Breast epithelium (tissue), 4 donors: ENCODE measurements at regions not wholly inside any gene's neighbourhood (a gene's known extent, or its start where the extent isn't known, plus 50 kb on each side); places are given as distances from the start of the nearest gene placed in this dataset.

Source experiments
- DNase-seq, 2 donors: peaks; one replicate each; pipeline ENCODE4 v3.0.0-alpha.2; 2019; ENCODE audit warnings: low spot score in 2 of 2
- H3K27ac ChIP-seq, 2 donors: fragments of 200-600 bp; sonication (generic) in 1 of 2; one replicate each; pipeline ENCODE4 v1.5.1; 2016 to 2019; ENCODE audit warnings: mild to moderate bottlenecking in 1 of 2
- H3K27me3 ChIP-seq, 2 donors: fragments of 200-600 bp; sonication (generic) in 1 of 2; one replicate each; pipeline versions ENCODE4 v1.5.1 to v1.6.0; 2017 to 2019; ENCODE audit warnings: control low read depth in 1 of 2, mild to moderate bottlenecking in 1 of 2
- H3K36me3 ChIP-seq: fragments of 200-600 bp; one replicate; pipeline ENCODE4 v1.5.1; 2019
- H3K4me1 ChIP-seq, 2 donors: fragments of 200-600 bp; sonication (generic); one replicate each; pipeline ENCODE4 v1.5.1; 2016 to 2019; ENCODE audit warnings: control low read depth in 1 of 2
- H3K4me3 ChIP-seq, 3 donors: fragments of 200-600 bp; sonication (generic); 1 replicate in 2 of 3; 2 replicates in 1 of 3; pipeline ENCODE4 v1.5.1; 2016 to 2019; ENCODE audit warnings: mild to moderate bottlenecking in 3 of 3, moderate library complexity in 2 of 3
- H3K9me3 ChIP-seq, 2 donors: fragments of 200-600 bp; sonication (generic) in 1 of 2; one replicate each; pipeline ENCODE4 v1.5.1; 2016 to 2019; ENCODE audit warnings: control low read depth in 1 of 2
- POLR2A ChIP-seq: fragments of 450-650 bp; IDR thresholded peaks from one replicate; pipeline ENCODE4 v1.6.1; 2016; ENCODE audit warnings: antibody characterized with exemption, mild to moderate bottlenecking, moderate library complexity
- POLR2AphosphoS5 ChIP-seq, 3 donors: sonication (generic); formaldehyde crosslinking; IDR thresholded peaks; one replicate each; pipeline ENCODE4 v1.6.1; 2017; ENCODE audit warnings: antibody characterized with exemption in 3 of 3
- intact Hi-C: fragments of 100-400 bp; cut with DNase I; formaldehyde crosslinking; loops from one replicate; pipeline ENCODE4 v1.15.1; 2023; ENCODE audit warnings: low total_unique reads
- TF ChIP-seq, protein P1 (sequence below), 3 donors: fragments of 450-650 bp; IDR thresholded peaks; one replicate each; pipeline ENCODE4 v1.5.1; 2016 to 2017; ENCODE audit warnings: antibody characterized with exemption in 3 of 3, mild to moderate bottlenecking in 3 of 3, moderate library complexity in 3 of 3

DNA sequence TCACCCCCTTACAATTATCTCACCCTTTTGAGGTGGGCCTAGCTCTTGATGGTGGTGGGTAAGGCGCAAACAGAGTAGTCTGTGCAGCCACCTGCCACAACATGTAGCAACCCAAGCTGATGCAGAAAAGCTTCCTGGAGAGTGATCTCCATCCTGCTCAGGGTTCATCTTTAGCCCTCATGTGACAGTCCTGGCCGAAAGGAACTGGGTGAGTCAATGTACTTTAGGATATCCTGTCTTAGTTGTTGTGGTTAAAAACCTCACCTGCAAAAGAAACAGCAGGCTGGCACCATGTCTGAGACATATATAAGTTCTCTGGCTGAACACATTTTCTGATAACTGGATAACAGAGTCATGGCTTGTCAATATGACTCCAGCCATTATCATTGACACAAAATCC is 183.5 kb upstream of the CPHXL start:
- Histone ChIP-seq H3K4me1 (no peaks in the 10 kb centered on the region), H3K27ac (no peak overlapping the region), H3K36me3 (no peaks in the 10 kb centered on the region), H3K4me3 (no peak overlapping the region), H3K9me3 (no peaks in the 10 kb centered on the region), H3K27me3 (no peaks in the 10 kb centered on the region)
- intact Hi-C loops, result no loop called here
- TF ChIP-seq POLR2AphosphoS5 (IDR thresholded peaks at IDR 0.05) (no peak), POLR2A (no peak)
- TF ChIP-seq, protein P1, sequence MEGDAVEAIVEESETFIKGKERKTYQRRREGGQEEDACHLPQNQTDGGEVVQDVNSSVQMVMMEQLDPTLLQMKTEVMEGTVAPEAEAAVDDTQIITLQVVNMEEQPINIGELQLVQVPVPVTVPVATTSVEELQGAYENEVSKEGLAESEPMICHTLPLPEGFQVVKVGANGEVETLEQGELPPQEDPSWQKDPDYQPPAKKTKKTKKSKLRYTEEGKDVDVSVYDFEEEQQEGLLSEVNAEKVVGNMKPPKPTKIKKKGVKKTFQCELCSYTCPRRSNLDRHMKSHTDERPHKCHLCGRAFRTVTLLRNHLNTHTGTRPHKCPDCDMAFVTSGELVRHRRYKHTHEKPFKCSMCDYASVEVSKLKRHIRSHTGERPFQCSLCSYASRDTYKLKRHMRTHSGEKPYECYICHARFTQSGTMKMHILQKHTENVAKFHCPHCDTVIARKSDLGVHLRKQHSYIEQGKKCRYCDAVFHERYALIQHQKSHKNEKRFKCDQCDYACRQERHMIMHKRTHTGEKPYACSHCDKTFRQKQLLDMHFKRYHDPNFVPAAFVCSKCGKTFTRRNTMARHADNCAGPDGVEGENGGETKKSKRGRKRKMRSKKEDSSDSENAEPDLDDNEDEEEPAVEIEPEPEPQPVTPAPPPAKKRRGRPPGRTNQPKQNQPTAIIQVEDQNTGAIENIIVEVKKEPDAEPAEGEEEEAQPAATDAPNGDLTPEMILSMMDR (IDR thresholded peaks at IDR 0.05), result no peak
- no peak for DNase-seq

DNA sequence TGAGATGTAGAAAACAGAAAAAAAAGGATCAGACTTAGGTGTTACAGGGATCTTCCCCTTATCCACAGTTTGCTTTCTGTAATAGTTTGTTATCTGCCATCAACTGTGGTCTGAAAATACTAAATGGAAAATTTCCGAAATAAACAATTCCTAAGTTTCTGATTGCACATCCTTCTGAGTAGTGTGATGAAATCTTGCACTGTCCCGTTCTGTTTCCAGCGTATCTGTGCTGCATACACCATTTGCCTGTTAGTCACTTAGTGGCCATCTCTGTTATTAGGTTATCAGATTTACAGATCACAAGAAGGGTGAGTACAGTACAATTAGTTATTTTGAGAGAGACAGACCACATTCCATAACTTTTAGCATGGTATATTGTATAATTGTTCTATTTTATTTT is 185.6 kb upstream of the CPHXL start:
- intact Hi-C loops, result no loop called here
- no peak for DNase-seq
- no peak for TF ChIP-seq POLR2A
- TF ChIP-seq POLR2AphosphoS5 (IDR thresholded peaks at IDR 0.05), result no peak
- TF ChIP-seq, protein P1 (IDR thresholded peaks at IDR 0.05), result no peak

DNA sequence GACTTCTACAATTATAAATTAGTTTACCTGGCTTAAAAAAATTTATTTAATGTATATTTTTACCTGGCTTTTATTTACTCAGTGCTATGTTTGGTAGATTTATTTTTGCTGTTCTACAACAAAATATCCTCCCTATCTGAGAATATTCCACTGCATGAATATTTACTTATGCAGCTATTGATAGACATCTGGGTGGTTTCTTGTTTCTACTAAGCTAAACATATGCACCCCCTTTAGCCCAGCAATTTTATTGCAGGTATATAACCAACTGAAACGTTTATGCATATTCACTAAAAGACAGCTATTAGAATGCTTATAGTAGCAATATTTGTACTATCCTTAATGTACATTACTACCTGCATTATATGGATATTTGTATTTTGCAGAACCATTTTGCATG is 187.7 kb upstream of the CPHXL start:
- no peaks in the 10 kb centered on the region for H3K9me3 ChIP-seq
- H3K4me1 ChIP-seq, result no peaks in the 10 kb centered on the region
- H3K4me3 ChIP-seq, result no peak overlapping the region
- H3K36me3 ChIP-seq, result no peaks in the 10 kb centered on the region
- H3K27ac ChIP-seq, result no peak overlapping the region
- TF ChIP-seq POLR2A (no peak), POLR2AphosphoS5 (IDR thresholded peaks at IDR 0.05) (no peak)
- TF ChIP-seq, protein P1 (IDR thresholded peaks at IDR 0.05), result no peak
- intact Hi-C loops, result no loop called here
- H3K27me3 ChIP-seq, result no peaks in the 10 kb centered on the region
- DNase-seq, result no peak

More for the DNA sequence above, 185.6 kb upstream of the CPHXL start:
- no peak overlapping the region for H3K27ac ChIP-seq
- no peaks in the 10 kb centered on the region for H3K36me3 ChIP-seq
- no peaks in the 10 kb centered on the region for H3K27me3 ChIP-seq
- H3K4me3 ChIP-seq, result no peak overlapping the region
- no peaks in the 10 kb centered on the region for H3K4me1 ChIP-seq
- H3K9me3 ChIP-seq, result no peaks in the 10 kb centered on the region

DNA sequence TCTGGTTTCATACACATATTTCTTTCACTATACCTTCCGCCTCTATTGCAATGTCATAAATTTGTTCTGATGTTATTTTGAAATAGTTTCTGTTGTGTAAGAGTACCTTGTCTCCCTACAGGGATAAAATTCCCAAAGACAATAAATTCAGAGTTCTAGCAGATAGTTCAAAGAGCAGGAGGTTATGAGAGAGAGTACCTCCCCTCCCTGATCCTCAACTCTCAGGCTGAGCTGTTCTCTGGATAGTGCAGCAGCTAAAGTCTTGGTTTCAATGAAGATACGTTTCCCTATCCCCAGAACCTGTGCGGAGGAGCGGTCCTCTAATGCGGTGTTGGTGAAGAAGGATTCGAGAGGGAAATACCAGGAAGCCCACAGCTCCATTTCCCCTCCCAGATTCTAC is 190.2 kb upstream of the CPHXL start:
- intact Hi-C loops, result no loop called here
- TF ChIP-seq POLR2A, result no peak
- TF ChIP-seq, protein P1 (IDR thresholded peaks at IDR 0.05), result no peak
- TF ChIP-seq POLR2AphosphoS5 (IDR thresholded peaks at IDR 0.05), result no peak
- no peaks in the 10 kb centered on the region for H3K27me3 ChIP-seq
- no peak overlapping the region for H3K4me3 ChIP-seq
- H3K9me3 ChIP-seq, result no peaks in the 10 kb centered on the region
- no peaks in the 10 kb centered on the region for H3K4me1 ChIP-seq
- H3K27ac ChIP-seq, result no peak overlapping the region
- DNase-seq, result no peak
- no peaks in the 10 kb centered on the region for H3K36me3 ChIP-seq

DNA sequence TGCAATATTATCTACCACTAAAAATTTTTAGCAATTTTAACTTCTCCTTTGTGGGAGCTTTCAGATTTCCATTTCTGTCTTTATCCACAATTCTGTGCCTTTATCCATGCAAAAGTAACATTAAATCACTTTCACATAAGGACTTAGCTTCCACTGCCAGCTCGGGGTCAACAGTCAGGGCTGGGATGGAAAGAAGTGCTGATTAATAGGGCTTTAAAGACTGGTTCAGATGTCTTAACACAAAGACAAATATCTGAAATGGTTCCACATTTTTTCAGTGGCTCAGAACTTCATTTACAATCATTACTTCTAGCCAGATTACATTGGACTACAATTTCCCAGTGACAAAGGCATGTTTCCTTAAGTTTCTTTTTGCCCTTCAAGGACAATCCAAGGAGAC is 191.8 kb upstream of the CPHXL start:
- Histone ChIP-seq H3K4me1 (no peaks in the 10 kb centered on the region), H3K36me3 (no peaks in the 10 kb centered on the region), H3K9me3 (no peaks in the 10 kb centered on the region), H3K4me3 (no peak overlapping the region), H3K27me3 (no peaks in the 10 kb centered on the region), H3K27ac (no peak overlapping the region)
- intact Hi-C loops, result no loop called here
- DNase-seq, result no peak
- TF ChIP-seq POLR2A (no peak), POLR2AphosphoS5 (IDR thresholded peaks at IDR 0.05) (no peak)
- TF ChIP-seq, protein P1 (IDR thresholded peaks at IDR 0.05), result no peak
